HG02973 (cell line): ENCODE measurements at regions not wholly inside any gene's neighbourhood (a gene's known extent, or its start where the extent isn't known, plus 50 kb on each side); places are given as distances from the start of the nearest gene placed in this dataset.
"Not testable (repeated sequence)": the region's sequence is repeated elsewhere in the genome, so short reads cannot be mapped to it uniquely, and the experiment has no call there.

ENCODE experiments used
- ATAC-seq: cut with Tn5 transposase; IDR thresholded peaks from one replicate; pipeline ENCODE4 v1.9.1; 2021; ENCODE audit warnings: moderate library complexity; ENCODE audit not compliant: unreplicated experiment

GRCh38 chr15:44817797-44818196, 81.5 kb downstream of the TRIM69 start:
- not testable (repeated sequence) for ATAC-seq

GRCh38 chr15:44819331-44819987, 83.1 kb downstream of the TRIM69 start:
- ATAC-seq = not testable (repeated sequence)

- not testable (repeated sequence) for ATAC-seq
Measured at GRCh38 chr15:44820535-44820934, 84.2 kb downstream of the TRIM69 start.

- not testable (repeated sequence) for ATAC-seq
Measured at GRCh38 chr15:44820967-44821366, 84.6 kb downstream of the TRIM69 start.

DNA sequence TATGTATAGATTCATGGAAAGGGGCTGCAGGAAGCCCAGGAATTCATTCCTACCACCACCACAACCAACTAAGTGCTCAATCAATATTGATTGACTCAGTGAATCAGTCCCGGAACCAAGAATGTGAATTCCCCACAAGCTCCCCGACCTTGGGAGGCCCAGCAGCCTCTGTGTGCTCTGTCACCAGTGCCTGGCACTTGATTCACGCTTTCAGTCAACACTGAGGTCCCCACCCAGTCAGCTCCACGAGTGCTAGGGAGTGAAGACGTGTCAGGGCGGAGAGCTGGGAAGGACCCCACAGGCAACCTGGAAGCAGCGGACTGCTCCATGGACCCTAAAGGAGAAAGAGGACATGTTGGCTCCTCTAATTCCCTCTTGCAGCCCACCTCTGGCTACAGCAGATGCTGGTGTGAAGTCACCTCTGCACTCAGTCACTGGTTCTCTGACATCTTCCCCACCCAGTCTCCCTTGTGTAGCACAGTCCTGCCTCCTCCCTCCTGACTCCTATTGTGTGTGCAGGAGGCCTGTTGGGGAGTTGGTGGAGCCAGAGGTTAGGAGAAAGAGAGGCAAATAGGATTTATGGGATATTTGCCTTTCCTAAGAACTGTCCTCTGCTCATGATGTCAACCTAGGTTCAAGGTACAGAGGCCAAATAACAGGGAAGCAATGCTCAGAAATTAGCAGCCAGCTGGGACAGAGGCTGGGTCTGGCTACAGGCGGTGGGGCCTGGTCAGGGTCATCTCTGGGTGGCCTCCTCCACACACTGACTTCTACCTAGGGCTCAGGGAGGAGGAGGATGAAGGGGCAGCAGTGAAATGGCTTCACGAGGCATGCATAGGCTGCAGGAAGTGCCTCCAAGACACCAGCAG, 88.2 kb downstream of the TRIM69 start:
- not testable (repeated sequence) for ATAC-seq

GRCh38 chr15:44826583-44826982, 90.3 kb downstream of the TRIM69 start:
- not testable (repeated sequence) for ATAC-seq

- not testable (repeated sequence) for ATAC-seq
Measured at GRCh38 chr15:44828229-44828914, 92.0 kb downstream of the TRIM69 start.

DNA sequence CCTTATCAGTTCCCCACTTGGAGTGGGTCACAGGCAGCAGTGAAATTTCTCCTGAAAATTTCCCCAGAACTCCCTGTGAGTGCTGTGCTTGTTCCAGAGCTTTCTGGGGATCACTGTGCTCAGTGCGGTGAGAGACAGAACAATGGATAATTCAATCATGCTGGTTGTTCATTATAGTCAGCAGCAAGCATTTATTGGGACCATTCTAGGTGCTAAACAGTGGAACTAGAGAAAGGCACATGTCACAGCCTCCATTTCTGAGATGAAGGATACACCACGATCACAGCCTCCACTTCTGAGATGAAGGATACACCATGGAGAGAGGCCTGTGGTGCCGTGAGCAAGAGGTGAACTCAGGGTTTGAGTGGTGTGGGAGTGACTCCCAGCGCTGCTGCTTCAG, 92.8 kb downstream of the TRIM69 start:
- not testable (repeated sequence) for ATAC-seq

- not testable (repeated sequence) for ATAC-seq
Measured at GRCh38 chr15:44830692-44831408, 94.5 kb downstream of the TRIM69 start.

DNA sequence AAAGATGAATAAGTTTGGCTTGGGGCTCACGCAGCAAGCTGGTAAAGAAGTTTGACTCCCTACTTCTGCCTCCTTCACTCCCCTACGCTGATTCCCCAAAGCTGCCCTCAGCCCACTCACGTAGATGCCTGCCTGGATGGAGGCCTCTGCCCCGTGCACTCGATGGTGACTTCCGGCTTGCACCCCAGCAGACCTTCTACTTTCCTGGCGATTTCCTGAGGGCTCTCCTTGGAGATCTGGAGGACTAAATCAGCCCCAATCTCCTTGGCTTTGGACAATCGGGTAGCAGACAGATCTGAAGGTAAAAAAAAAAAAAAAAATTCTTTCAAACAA, 95.0 kb downstream of the TRIM69 start:
- ATAC-seq = not testable (repeated sequence)

GRCh38 chr15:44832133-44832532, 95.8 kb downstream of the TRIM69 start:
- ATAC-seq = not testable (repeated sequence)

DNA sequence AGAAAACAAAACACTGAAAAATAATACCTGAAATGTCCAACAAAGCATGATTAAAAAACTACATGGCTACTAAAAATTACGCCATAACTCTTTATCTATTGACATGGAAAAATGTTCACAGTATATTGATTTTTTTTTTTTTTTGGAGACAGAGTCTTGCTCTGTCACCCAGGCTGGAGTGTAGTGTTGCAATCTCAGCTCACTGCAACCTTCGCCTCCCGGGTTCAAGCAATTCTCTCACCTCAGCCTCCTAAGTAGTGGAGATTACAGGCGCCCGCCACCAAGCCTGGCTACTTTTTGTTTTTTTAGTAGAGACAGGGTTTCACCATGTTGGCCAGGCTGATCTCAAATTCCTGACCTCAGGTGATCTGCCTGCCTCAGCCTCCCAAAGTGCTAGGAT, 96.8 kb downstream of the TRIM69 start:
- not testable (repeated sequence) for ATAC-seq

DNA sequence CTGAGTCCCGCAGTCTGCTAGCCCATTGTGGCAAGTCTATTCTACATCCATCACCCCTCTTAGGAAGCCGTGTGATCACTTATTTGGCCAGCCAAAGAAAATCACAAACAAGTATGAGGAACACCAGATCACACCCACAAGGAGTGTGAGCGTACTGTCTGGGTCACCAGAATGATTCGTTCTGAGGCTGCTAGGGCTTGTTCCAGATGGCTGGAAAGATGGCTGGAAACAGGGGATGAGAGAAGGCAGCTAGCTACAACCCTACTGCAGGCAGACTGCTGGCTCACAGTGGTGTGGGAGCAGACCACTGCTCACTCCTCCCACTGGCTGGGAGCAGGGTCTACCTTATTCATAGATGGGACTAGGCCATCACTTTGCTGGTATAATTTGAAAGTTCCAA, 97.4 kb downstream of the TRIM69 start:
- ATAC-seq = not testable (repeated sequence)

DNA sequence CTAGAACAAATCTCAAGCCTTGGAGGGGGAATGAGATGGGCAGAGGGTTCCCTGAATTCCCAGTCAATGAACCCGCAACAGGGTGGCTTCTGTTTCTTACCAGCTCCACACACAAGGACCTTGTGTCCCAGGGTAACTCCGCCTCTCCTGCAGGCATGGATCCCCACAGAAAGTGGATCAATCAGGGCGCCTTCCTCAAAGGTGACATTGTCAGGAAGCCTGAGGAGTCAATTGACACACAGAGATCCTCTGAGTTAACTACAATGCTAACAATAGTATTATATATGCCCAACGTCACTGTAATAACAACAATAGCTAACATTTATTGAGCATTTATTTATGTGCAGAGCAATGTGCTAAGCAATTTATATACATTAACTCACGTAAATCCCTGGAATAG, 98.8 kb downstream of the TRIM69 start:
- ATAC-seq = not testable (repeated sequence)

- no peak for ATAC-seq
Measured at GRCh38 chr15:44836094-44836493, 99.8 kb downstream of the TRIM69 start.

GRCh38 chr15:44838929-44839328, 102.6 kb downstream of the TRIM69 start:
- ATAC-seq = not testable (repeated sequence)

DNA sequence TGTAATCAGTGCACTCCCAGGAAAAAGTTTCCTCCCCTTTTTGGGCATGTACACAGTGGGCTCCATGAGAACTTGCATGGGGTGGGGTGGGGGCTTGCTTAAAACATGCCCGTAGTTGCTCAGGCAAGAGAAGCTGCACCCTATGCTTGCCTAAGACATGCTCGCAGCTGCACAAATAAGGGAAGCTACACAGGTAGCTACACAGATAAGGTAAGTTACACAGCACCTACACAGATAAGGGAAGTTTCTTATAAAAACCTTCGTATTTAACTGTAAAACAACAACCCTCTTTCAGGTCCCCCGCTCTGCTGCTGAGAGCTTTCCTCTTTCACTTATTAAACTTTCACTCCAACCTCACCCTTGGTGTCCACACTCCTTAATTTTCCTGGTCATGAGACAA, 105.4 kb downstream of the TRIM69 start:
- ATAC-seq = not testable (repeated sequence)

- ATAC-seq = not testable (repeated sequence)
Measured at GRCh38 chr15:44842883-44843282, 106.6 kb downstream of the TRIM69 start.

- not testable (repeated sequence) for ATAC-seq
Measured at GRCh38 chr15:44844936-44845335, 108.6 kb downstream of the TRIM69 start.

- not testable (repeated sequence) for ATAC-seq
Measured at GRCh38 chr15:44846156-44846555, 109.8 kb downstream of the TRIM69 start.

- ATAC-seq = not testable (repeated sequence)
Measured at GRCh38 chr15:44847555-44847954, 108.9 kb upstream of the TERB2 start.
